HG02884 (cell line): ENCODE measurements at regions not wholly inside any gene's neighbourhood (a gene's known extent, or its start where the extent isn't known, plus 50 kb on each side); places are given as distances from the start of the nearest gene placed in this dataset.

ENCODE experiments used
- ATAC-seq: cut with Tn5 transposase; IDR thresholded peaks from one replicate; pipeline ENCODE4 v1.9.1; 2021; ENCODE audit warnings: mild to moderate bottlenecking, moderate library complexity; ENCODE audit not compliant: unreplicated experiment

DNA sequence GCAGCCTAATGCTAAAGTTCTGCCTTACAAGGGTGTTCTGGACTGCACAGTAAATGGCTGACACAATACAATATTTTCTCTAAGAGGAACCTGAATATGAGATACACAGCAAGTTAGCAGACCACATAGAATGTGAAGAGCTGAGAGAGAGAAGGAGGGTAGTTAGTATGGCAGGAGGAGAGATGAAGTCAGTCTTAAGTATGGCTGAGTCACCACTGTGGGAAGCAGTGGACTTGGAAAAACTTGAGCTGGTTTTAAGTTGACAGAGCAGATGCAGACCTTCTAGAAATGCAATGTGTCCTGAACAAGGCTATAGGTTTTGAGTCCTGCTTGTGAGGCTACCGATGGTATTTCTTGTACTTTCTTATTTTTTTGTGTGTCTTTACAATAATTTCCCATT lies 172.5 kb downstream of the SH2D1A start:
- no peak for ATAC-seq

DNA sequence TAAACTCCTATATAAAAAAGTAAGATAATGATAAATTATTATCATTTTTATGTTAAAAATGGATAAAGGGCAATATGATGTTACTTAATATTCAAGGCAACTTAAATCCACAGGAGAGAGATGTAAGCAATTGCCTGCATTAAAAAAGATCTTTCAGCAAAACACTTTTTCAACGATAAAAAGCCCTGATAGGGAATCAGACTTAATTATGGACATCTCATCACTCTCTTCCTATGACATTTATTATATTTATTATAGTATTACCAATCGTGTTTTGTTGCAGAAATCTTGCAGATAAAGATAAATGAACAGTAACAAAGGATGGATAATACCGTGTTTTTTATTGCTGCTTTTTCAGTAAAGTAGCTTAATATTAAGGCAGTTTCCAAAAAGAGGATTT lies 178.5 kb downstream of the SH2D1A start:
- ATAC-seq = no peak

DNA sequence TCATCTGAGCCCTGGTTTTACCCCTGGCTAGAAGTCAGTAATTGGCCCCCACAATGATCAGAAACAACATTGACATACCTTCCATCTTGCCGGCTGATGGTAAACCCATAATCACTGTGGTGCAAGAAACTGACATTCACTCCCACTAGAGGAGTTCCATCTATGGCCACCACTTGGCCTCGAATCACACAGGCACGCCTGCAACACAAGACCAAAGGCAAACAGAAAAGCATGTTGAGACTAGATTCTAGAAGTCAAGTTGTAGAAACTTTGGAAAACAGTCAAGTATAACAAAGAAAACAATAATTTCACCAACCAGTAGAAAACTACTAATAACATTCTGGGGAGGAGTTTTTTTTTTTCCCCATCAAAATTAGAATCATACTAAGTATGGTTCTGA lies 183.4 kb downstream of the SH2D1A start:
- ATAC-seq = no peak

DNA sequence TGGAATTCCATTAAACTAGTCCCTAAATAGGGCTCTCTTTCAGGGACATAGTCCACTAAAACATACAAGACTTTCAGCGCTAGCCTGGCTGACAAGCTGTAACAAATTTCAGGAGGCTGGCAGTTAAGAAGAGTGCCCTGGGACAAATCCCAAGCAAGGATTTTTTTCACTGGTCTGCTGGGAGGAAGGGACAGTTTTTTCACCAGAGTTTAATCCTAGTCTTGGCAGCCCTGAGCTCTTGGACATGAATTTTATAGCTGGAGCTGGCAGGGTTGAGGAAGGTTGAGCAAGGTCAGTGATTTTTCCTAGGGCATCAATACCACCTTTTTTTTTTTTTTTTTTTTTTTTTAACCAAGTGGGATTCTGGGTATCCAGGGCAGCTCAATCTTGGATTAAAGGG lies 184.4 kb downstream of the SH2D1A start:
- ATAC-seq = no peak

DNA sequence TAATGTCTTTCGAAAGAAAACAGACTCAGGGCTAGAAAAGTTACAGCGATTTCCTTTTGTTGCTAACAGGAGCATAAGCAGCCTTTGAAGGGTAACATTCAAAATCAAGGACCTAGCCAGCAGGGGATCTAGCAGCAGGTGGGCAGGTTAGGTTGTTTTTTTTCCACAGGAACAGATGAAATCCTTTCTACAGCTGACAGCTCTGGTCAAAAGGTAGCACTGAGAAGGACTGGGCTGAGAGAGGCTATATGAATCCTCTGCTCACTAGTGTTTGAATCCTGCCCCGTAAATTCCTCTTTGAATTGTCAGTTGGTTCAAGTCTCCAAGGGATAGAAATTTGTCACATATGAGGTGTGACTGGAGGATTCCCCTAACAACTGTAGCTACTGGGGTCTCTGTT lies 188.2 kb downstream of the SH2D1A start:
- no peak for ATAC-seq

DNA sequence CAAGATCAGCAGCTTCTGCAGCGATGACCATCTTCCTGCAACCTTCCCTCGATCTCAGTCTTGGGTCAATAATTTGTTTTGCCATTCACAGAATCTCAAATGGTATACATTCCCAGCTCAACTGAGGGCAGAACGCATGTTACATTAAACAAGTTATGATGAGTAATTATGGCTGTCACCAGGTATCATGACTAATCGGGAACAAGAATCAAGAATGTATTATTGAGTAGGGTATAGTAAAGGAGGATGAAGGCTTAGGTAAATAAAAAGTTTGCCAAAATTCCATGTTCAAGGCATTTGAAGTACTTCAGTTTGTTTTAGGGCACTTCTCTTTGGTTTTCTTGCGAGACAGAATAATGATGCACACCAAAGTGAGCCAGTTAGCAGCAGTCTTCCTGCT lies 194.1 kb downstream of the SH2D1A start:
- no peak for ATAC-seq

DNA sequence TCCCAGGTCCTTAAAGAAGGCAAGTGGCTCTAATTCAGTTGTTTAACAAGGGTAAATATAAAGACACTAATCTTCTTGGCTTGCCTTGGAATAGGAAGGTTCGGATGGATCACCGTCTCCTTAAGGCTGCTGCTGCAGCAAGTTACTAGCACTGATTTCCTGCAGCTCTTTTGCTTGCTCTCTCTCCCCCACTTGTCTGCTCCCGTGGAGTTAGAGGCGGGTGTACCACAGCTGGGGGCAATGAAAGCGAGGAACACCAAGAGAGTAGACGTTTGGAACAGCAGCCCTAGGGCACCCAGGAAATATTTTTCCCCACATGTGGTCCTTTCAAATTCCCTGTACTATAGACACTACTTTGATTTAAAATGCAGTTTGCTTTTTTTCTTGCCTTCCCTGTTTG lies 202.2 kb downstream of the SH2D1A start:
- no peak for ATAC-seq

DNA sequence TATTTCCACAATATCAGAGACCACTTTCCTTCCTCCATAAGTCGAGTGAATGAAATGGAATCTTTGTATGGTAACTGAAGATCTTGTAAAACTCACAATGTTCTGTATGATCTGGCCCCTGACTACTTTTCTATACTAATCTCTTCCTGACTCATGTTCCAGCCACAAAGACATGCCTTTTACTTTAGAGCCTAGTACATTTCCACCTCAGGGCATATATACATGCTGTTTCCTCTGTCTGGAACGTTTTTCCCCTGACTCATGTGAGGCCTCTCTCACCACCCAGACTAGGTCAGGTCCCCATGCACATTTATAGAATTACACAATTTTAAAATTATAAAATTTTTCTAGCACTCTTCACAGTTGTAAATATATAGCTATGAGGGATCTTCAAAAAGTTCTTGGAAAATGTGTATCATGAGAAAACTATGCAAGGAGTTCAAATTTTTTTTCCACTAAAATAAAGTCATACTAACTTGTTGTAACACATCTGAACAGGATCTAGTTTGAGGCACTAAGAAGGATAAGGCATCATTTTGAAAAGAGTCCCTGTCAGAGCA lies 208.8 kb downstream of the SH2D1A start:
- no peak for ATAC-seq

DNA sequence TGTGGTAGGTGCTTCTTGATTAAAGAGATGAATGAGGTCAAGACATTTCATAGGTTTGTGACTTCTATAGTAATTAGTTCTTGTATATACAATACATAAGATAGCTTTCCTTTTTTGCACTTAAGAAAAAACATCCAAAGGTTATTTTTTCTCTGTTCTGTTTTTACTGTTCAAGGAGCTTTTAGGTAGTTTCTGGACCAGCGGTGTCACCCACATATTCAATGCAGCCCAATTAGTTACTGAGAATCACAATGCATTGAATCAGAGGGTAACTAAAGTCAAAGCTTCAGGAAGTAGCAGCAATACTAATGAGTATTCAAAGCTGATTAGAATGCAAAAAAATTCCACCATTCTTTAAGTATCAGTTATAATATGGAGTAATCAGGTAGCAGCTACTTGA lies 211.6 kb downstream of the SH2D1A start:
- ATAC-seq = no peak

DNA sequence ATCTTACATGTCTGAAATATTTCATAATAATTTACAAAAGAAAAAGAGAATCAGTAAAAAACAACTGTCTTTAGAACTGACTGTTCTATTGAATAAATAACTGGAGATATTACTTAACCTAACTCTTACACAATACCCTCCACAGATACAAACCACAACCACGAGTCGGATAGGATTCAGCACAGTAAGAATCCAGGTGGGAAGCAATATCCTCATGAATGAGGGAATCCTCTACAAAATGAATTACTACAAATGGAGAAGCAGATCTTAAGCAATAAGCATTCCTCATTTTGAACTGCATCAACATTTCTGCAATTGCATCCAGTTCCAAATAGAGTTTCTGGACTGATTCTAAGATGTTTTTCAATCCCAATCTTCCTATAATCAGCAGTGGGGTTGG lies 227.1 kb downstream of the SH2D1A start:
- no peak for ATAC-seq

DNA sequence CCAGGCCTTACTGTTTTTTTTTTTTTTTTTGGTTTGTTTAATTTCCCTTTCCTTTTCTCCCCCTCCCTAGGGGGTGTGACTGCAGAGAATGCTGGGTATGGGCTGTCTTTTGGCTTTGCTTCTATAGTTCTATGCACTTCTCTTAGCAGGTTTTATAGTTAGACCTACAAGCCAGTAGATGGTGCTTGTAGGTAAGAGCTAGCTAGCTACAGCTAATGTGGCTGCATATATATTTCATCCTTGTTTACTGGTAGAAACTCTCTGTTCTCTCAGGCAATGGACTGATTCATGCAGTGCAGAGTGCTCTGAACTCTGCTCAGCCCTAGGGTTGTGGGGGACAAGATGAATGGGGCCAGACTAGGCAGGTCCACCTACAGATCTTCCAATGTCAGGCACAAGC lies 246.4 kb downstream of the SH2D1A start:
- no peak for ATAC-seq

DNA sequence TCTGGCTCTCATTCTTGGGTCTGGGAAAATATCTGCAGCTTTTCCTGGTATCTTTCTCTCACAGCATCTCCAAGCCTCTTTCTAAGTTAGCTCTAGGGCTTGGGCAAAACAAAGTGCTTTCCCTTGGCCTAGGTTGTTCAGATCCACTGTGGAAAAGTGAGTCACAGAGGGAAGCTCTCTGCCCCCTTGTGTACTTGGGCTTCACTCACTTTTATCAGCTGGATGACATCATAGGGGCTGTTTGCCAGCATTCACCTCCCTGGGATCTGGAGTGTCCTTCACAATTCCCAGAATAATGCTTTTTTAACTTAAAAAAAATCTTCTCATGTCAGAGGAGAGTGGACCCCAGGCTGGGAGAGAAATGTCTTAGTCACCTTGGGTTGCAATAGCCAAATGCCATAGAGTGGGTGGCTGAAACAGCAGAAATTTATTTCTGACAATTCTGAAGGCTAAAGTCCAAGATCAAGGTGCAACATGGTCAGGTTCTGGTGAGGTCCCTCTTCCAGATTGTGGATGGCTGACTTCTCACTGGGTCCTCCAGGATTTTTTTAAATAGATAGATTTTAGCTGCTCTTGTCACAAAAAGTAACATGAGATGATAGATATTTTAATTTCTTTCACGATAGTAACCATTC lies 247.8 kb downstream of the SH2D1A start:
- no peak for ATAC-seq

DNA sequence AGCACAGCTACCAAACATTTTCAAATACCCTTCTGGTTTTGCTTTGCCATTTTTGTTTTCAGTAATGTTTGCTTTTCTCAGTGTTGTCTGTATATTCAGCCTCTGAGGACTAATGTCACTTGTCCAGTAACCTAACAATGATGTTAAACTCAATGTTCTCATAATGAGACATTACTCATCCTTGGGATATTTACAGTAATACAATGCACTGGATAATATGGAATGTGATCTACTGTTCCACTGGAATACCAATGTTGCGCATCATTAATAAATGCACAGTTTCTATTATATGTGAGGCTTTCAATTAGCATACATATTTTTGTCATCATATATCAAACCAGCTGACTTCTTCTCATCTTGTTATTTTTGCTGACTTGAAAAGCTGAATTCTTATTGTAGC lies 259.1 kb downstream of the SH2D1A start:
- ATAC-seq = no peak

DNA sequence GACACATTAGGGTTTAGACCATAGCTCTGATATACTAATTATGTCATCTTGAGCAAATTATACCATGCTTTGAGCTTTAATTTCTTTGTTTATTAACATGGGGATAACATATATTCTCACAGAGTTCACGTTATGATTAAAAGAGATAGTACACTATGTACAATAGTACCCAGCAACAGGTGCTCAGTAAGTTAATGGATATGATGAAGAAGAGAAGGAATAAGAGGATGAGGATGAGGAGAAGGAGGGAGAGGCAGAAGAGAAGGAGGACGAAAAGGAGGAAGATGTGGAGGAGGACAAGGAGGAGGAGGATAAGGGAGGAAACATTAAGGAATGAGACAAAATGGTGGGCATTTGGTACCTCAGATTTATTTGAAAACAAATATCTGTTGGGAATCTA lies 260.4 kb downstream of the SH2D1A start:
- ATAC-seq = no peak

DNA sequence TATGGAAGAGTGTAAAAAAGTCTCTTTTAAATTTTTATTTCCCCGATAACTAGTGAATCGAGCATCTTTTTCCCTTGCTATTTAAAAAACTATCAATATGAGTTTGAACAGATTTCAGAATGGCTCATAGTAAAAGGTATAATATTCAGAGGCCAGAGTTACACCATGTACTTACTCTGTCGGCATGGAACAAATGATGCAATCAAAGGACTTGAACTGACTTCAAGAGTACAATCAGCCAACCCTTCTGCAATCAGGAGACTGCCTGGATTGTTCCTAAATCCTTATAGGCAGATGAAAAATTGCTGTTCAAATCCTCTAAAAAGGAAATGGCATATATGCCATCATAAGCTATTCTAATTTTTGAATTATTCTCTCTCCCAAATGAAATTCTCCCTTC lies 273.3 kb downstream of the SH2D1A start:
- ATAC-seq = no peak

DNA sequence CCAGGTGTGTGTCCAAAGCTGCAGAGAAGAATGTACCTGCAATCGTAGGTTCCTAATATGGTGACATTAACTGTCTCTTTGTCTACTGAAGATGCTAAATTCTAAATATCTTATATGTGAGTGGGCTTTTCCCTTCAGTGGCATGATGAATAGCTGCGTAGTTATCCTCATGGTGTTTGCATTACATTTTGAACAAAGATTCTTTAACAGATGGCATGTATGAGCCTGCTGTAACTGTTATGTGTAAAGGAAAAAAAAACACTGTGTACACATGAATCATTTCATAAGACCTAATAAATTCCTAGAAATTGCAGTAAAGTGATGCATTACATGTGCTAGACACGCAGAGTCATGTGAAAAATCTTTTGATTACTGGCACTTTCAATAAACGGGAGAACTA lies 288.0 kb downstream of the SH2D1A start:
- no peak for ATAC-seq

DNA sequence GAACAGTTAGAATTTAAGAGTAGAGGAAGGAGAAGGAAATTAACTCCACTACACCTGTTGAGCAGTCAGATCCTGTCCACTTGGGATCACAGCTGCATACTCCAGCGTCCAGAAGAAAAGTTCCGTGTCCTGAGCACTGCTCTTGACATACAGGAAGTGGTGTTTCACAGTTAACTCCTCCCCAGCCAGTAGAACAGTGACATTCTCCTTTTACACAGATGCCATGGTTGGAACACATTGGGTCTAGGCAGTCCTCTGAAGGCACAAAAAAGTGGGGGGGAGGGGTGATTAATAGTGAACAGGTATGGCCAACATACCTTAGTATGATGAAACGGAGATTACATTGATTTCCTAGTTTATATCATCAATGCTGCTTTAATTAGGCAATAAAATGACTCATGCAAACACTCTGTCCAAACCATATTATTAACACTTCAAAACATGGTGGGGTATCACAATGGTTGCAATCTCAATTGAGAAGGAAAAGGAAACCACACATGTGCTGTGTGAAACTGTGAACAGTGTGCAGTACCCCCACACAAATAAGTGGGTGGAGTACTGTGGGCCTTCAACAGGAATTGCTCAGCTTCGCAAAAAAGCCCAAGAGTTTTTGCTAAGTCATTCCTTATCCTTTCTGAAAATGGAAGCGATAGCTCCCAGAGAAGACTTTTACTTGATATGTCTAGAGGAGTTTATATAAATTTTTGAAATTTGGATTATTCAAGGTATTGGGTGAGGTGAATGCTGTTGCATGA lies 295.6 kb downstream of the SH2D1A start:
- no peak for ATAC-seq

DNA sequence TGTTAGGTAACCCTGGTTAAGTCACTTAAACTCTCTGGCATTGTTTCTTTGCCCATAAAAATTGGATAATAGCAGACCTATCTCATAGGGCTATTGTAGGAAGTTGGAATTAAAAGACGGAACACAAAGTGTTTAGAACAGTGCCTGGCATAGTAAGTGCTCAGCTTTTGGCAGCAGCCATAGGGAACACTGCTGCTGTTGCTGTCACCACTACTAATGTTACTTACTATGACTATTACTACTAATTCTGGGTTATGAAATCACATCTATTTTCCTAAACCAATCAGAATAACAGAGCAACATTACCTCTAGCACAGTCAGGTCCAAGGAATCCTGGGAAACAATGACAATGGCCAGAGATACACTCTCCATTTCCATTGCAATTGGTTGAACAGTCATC lies 300.0 kb downstream of the SH2D1A start:
- ATAC-seq = no peak

DNA sequence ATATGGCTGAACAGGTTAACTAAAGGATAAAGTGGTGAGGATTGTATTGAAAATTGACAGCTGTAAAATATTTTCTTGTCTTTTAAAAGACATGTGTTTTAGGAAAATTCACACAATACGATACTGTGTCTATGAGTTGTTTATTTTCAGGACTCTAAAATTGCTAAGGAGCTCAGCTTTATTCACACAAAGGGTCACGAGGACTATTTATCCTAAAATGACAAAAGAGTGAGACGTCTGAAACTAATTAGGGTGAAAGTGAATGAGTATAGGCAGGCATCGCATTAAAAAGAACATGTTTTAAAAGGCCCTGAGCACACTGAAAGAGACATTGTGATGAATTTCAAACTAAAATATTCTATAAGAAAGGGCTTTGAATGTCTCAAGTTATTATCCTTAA lies 304.7 kb downstream of the SH2D1A start:
- no peak for ATAC-seq

DNA sequence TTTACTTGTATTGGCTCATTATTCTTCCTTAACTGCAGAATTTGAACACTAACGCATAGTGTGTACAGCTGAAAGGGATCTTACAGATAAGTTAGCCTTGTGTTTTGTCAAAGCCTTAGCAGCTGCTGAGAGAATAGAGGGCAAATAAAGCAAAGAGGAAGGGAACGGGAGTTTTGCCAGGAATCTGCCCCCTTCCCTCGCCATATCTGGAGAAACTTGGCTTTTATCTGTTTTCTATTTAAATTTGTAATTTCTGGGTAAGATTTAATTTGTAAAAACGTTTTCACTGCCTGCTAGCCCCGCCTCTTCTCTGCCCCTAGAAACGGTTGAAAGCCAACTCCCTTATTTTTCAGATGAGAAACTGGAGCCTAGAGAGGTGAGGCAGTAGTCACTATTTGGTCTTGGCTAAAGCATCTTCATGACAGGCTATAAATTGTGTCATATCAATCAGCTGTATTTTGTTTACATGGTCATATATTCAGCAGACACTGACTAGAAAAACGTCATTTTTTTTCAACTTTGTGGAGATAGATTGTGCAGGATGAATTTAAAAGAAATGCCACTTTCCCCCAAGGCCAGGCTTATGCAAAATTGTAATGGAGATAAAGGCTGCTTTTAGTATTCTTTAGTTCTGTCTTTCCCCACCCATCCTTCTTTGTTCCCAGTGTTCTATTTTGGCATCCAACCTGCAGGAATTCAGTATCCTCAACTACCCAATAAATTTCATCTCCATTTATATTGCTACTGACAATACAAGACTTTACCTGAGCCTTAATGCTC lies 319.4 kb downstream of the SH2D1A start:
- ATAC-seq = no peak

DNA sequence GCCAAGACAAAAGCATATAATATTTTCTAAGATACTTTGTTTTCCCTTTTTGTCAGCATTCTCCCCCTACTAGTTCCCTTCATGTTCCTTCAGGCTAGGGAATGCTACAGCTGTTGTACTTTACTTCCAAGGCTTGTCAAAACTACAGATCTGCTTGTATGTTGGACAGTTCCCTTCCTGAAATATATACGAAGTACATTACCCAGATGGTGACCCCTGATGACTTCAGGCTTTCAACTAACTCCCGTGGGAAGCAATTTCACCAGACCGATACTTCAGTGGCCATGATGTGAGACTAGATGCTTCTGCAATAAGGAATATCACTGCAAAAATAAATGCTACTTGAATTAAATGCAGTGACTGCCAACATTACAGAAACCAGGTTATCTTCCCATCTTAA lies 332.8 kb downstream of the SH2D1A start:
- ATAC-seq = no peak

DNA sequence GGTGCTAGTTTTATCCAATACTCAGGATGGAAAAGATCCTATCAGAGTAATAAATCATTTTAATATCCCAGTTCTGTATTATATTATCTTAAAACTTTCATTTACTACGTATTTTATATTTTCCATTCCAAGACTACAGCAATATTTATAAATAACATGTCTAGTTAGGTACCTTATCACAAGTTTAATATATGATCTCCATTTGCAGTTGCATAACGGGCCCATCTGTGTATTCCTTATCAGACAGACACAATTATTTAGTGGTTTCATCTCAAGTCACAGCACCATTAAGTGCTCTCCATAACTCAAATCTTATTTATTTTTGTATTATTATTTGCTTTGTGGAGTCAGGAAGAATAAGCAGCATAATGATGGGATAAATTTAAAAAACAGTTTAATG lies 333.9 kb downstream of the SH2D1A start:
- no peak for ATAC-seq
